ENCODE measurements at regions not wholly inside any gene's neighbourhood (a gene's known extent, or its start where the extent isn't known, plus 50 kb on each side); places are given as distances from the start of the nearest gene placed in this dataset.
"Not testable (repeated sequence)": the region's sequence is repeated elsewhere in the genome, so short reads cannot be mapped to it uniquely, and the experiment has no call there.

DNA sequence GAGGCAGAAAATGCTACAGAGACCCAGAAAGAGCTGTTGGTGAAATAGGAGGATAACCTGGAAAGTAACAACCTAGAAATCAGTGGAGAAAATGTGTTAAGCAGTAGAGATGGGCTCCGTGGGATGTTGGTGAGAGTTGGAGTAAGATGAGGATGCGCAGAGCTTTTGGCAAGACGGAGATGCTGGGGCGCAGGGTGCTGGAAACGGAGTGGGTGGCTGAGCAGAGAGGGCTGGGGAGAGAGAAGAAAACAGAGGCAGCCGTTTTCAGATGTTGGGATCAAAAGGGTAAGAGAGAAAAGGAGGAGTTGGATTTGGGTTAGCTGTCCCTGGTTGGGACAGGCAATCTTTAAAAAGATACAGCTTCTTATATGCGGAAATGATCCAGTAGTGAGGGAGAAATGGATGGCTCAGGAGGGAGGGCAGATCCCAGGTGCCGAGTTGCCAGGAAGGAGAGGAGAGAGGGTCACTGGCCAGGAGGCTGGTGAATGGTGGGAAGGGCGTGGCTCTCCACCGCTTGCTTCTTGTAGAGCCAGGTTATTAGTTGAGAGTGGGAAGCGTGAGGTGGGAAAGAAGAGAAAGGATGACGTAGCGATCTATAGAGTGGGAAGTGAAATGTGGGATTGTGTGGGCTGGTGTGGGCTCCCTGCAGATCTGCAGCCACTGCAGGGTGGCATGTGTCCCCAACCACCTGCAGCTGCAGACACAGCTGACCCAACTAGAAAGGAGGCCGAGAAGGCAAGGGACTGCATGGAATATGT is 182.2 kb upstream of the SVIL start:
- TF ChIP-seq, protein P1, sequence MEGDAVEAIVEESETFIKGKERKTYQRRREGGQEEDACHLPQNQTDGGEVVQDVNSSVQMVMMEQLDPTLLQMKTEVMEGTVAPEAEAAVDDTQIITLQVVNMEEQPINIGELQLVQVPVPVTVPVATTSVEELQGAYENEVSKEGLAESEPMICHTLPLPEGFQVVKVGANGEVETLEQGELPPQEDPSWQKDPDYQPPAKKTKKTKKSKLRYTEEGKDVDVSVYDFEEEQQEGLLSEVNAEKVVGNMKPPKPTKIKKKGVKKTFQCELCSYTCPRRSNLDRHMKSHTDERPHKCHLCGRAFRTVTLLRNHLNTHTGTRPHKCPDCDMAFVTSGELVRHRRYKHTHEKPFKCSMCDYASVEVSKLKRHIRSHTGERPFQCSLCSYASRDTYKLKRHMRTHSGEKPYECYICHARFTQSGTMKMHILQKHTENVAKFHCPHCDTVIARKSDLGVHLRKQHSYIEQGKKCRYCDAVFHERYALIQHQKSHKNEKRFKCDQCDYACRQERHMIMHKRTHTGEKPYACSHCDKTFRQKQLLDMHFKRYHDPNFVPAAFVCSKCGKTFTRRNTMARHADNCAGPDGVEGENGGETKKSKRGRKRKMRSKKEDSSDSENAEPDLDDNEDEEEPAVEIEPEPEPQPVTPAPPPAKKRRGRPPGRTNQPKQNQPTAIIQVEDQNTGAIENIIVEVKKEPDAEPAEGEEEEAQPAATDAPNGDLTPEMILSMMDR (IDR thresholded peaks at IDR 0.05; ENCODE audit: unreplicated experiment in 3 of 3): no peak
- Mint-ChIP-seq H3K36me3 (ENCODE audit: low read depth) (no peaks in the 10 kb centered on the region), H3K4me1 (peaks cover 32% of the 10 kb centered on the region), H3K9me3 (no peaks in the 10 kb centered on the region), H3K27me3 (ENCODE audit: low read depth) (peaks cover 15% of the 10 kb centered on the region), H3K27ac (peak overlapping the region in 2 of 3 experiments; percentile 53 to 80), H3K4me3 (no peak overlapping the region)

DNA sequence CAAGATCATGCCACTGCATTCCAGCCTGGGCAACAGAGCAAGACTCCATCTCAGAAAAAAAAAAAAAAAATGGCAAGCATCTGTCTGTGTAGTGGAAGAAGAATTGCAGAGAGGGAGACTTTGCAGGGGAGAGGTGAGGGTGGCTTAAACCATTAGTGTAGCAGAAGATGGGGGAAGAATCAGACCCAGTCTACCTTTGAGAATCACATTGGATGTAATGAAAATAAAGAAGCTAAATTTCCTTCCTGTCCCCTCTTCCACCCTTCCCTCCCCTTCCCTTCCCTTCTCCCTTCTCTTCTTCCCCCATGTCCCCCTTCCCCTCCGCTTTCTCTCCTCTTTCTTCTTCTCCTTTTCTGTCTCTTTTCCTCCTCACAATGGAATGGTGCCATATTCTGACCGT is 180.8 kb upstream of the SVIL start:
- Mint-ChIP-seq H3K36me3 (ENCODE audit: low read depth) (no peaks in the 10 kb centered on the region), H3K4me1 (peaks cover 36% of the 10 kb centered on the region), H3K9me3 (no peaks in the 10 kb centered on the region), H3K4me3 (no peak overlapping the region), H3K27me3 (ENCODE audit: low read depth) (peaks cover 12% of the 10 kb centered on the region), H3K27ac (peak overlapping the region in 2 of 3 experiments; percentile 25 to 26)
- TF ChIP-seq, protein P1 (IDR thresholded peaks at IDR 0.05; ENCODE audit: unreplicated experiment in 3 of 3): no peak

DNA sequence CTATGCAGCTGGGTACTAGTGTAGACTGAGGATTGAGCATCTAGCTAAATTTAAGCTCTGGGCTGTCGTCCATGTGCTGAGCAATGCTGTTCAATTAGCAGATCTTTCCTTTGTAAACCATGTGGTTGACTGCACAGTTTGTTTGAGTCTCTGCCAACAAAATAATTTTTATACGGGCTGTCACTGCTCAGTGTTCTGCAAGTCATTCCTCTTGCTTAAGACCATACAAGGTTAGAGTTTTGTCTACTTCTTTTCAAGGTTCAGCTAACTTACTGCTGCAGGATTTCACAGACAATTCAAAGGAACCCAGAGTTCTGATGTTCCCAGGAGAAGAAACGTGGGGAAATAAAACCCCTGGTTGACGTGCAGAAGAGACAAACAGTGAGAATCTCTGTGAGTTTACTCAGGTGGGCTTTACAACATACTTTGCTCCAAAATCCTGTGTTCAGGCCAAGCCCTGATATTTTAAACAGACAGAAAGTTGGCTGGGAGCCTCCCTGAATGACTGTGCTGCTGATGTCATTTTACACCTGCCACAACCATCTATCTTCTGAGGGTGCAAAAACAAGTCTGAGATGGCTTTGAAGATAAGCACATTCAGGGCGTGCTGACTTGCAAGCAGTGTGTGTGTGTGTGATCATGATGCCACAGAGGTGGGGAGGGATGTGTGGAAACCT is 177.1 kb upstream of the SVIL start:
- Mint-ChIP-seq H3K27me3 (ENCODE audit: low read depth) (peaks cover 9% of the 10 kb centered on the region), H3K36me3 (ENCODE audit: low read depth) (no peaks in the 10 kb centered on the region), H3K4me3 (peak overlapping the region in 1 of 3 experiments; percentile 2), H3K4me1 (peaks cover 38% of the 10 kb centered on the region), H3K9me3 (no peaks in the 10 kb centered on the region), H3K27ac (peak overlapping the region; percentile 85 to 91 (median 86))
- TF ChIP-seq, protein P1 (IDR thresholded peaks at IDR 0.05; ENCODE audit: unreplicated experiment in 3 of 3): no peak

DNA sequence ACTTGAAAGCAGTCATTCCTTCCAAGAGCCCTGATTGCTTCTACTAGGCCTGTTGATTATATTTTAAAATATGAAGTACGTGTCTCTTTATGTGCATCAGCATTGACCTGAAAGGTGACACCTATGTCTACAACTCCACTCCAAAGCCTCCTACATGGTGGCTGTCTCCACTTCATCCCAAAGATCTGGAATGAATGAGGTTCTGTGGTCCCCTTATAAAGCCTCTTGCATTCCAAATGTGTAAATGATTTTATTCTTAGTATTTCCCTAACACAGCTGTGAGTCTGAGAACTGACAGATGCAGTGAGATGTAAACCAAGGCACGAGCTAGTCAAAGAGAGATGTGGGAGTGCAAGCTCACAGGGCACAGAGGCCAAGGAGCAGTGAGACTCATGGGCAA is 176.0 kb upstream of the SVIL start:
- Mint-ChIP-seq H3K36me3 (ENCODE audit: low read depth) (no peaks in the 10 kb centered on the region), H3K4me3 (no peak overlapping the region)
- TF ChIP-seq, protein P1 (IDR thresholded peaks at IDR 0.05; ENCODE audit: unreplicated experiment in 3 of 3): no peak

DNA sequence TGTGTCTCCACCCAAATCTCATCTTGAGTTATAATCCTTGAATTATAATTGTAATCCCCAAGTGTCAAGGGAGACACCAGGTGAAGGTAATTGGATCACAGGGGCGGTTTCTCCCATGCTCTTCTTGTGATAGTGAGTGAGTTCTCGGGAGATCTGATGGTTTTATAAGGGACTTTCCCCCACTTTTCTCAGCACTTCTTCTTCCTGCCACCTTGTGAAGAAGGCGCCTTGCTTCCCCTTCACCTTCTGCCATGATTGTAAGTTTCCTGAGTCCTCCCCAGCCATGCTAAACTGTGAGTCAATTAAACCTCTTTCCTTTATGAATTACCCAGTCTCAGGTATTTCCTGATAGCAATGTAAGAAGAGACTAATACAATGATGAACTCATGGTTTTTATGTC is 175.5 kb upstream of the SVIL start:
- not testable (repeated sequence) for H3K36me3 Mint-ChIP-seq (ENCODE audit: low read depth); H3K27me3 Mint-ChIP-seq (ENCODE audit: low read depth); H3K4me3 Mint-ChIP-seq; H3K9me3 Mint-ChIP-seq
- peaks cover 38% of the 10 kb centered on the region for H3K4me1 Mint-ChIP-seq
- peak overlapping the region; percentile 56 to 91 (median 86) for H3K27ac Mint-ChIP-seq

More for the DNA sequence above, 176.0 kb upstream of the SVIL start:
- peak overlapping the region; percentile 56 to 91 (median 86) for H3K27ac Mint-ChIP-seq
- peaks cover 9% of the 10 kb centered on the region for H3K27me3 Mint-ChIP-seq (ENCODE audit: low read depth)
- H3K9me3 Mint-ChIP-seq: no peaks in the 10 kb centered on the region
- peaks cover 33% of the 10 kb centered on the region for H3K4me1 Mint-ChIP-seq

DNA sequence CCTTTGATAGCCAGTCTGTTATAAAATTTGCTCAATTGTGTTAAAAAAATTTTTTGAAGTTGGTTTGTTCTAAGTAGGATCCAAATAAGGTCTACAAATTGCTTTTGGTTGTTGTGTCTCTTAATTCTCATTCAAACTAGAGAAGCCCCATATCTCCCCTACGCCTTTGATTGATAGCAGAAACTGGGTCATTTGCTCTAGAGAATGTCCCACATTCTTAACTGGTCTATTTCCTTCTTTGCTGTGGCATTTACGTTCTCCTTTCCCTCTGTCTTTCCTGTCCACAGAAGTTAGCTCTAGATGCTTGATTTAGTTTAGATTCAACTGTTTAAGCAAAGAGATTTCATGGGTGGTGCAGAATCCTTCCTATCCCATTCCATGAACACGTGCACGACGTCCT is 174.6 kb upstream of the SVIL start:
- no peaks in the 10 kb centered on the region for H3K36me3 Mint-ChIP-seq (ENCODE audit: low read depth)
- H3K27me3 Mint-ChIP-seq (ENCODE audit: low read depth): peaks cover 7% of the 10 kb centered on the region
- peak overlapping the region in 1 of 3 experiments; percentile 46 for H3K27ac Mint-ChIP-seq
- H3K9me3 Mint-ChIP-seq: no peaks in the 10 kb centered on the region
- no peak overlapping the region for H3K4me3 Mint-ChIP-seq
- peaks cover 44% of the 10 kb centered on the region for H3K4me1 Mint-ChIP-seq
- TF ChIP-seq, protein P1 (IDR thresholded peaks at IDR 0.05; ENCODE audit: unreplicated experiment in 3 of 3): no peak

All from nephron (organoid).